OCI-LY1 (cell line): ENCODE measurements at regions not wholly inside any gene's neighbourhood (a gene's known extent, or its start where the extent isn't known, plus 50 kb on each side); places are given as distances from the start of the nearest gene placed in this dataset.

Experiments
- H2AFZ ChIP-seq: fragments of 200-600 bp; sonication (generic), shearing (Covaris generic); 2 replicates; pipeline ENCODE4 v1.6.0; 2014; ENCODE audit warnings: antibody characterized with exemption, mild to moderate bottlenecking, low read length
- H3F3A ChIP-seq: fragments of 200-600 bp; sonication (generic), shearing (Covaris generic); 2 replicates; pipeline ENCODE4 v1.6.0; 2014; ENCODE audit warnings: mild to moderate bottlenecking, antibody characterized with exemption, low read length, moderate library complexity; ENCODE audit not compliant: insufficient read depth
- H3K27ac ChIP-seq: fragments of 200-600 bp; sonication (generic); 2 replicates; pipeline ENCODE4 v1.5.1; 2014; ENCODE audit warnings: low read length, mixed run types, mild to moderate bottlenecking, low read depth; ENCODE audit not compliant: poor library complexity, severe bottlenecking
- H3K27me3 ChIP-seq: fragments of 200-600 bp; sonication (generic); 2 replicates; pipeline ENCODE4 v1.6.0; 2014; ENCODE audit warnings: antibody characterized with exemption, mild to moderate bottlenecking, low read length, moderate library complexity; ENCODE audit not compliant: insufficient read depth
- H3K36me3 ChIP-seq: fragments of 200-600 bp; sonication (generic); 2 replicates; pipeline ENCODE4 v1.6.1; 2014; ENCODE audit warnings: mild to moderate bottlenecking, antibody characterized with exemption, low read length, moderate library complexity, mixed read lengths; ENCODE audit not compliant: insufficient read depth
- H3K4me1 ChIP-seq: fragments of 200-600 bp; sonication (generic); 2 replicates; pipeline ENCODE4 v1.5.1; 2014; ENCODE audit warnings: mild to moderate bottlenecking, low read length, moderate library complexity; ENCODE audit not compliant: insufficient read depth, severe bottlenecking
- H3K4me2 ChIP-seq: fragments of 200-600 bp; sonication (generic), shearing (Covaris generic); 2 replicates; pipeline ENCODE4 v1.6.1; 2014; ENCODE audit warnings: low read length
- H3K4me3 ChIP-seq: fragments of 200-600 bp; sonication (generic); 2 replicates; pipeline ENCODE4 v1.5.1; 2014; ENCODE audit warnings: low read length, low read depth, mild to moderate bottlenecking, mixed read lengths; ENCODE audit not compliant: poor library complexity, severe bottlenecking
- H3K79me2 ChIP-seq: fragments of 200-600 bp; shearing (Covaris generic); 2 replicates; pipeline ENCODE4 v1.6.1; 2016; ENCODE audit warnings: mixed run types, low read length, mixed read lengths; ENCODE audit not compliant: insufficient read depth
- H3K9ac ChIP-seq: fragments of 200-600 bp; sonication (generic), shearing (Covaris generic); 2 replicates; pipeline ENCODE4 v1.6.1; 2014; ENCODE audit warnings: mild to moderate bottlenecking, low read length, mixed read lengths
- H3K9me2 ChIP-seq: fragments of 200-600 bp; sonication (generic), shearing (Covaris generic); 2 replicates; pipeline ENCODE4 v1.6.1; 2014; ENCODE audit warnings: low read depth, mild to moderate bottlenecking, low read length, mixed read lengths
- H3K9me3 ChIP-seq: fragments of 200-600 bp; shearing (Covaris generic); 2 replicates; pipeline ENCODE4 v1.6.1; 2014; ENCODE audit warnings: low read length, mixed read lengths
- H4K20me1 ChIP-seq: fragments of 200-600 bp; sonication (generic), shearing (Covaris generic); 2 replicates; pipeline ENCODE4 v1.6.0; 2016; ENCODE audit warnings: mild to moderate bottlenecking, low read length; ENCODE audit not compliant: insufficient read depth
- EZH2 ChIP-seq: fragments of 200-600 bp; sonication (generic), shearing (Covaris generic); IDR thresholded peaks from 2 replicates; pipeline ENCODE4 v1.8.0; 2017; ENCODE audit warnings: borderline replicate concordance, mixed run types, mild to moderate bottlenecking, antibody characterized with exemption, low read length, moderate library complexity, mixed read lengths
- TF ChIP-seq, protein P1 (sequence below): fragments of 200-600 bp; sonication (generic), shearing (Covaris generic); IDR thresholded peaks from 2 replicates; pipeline ENCODE4 v1.5.1; 2017; ENCODE audit warnings: mild to moderate bottlenecking, antibody characterized with exemption, low read length, moderate library complexity, mixed read lengths

GRCh38 chr18:60003610-60004185 is 103.9 kb downstream of the PMAIP1 start:
- Histone ChIP-seq H3K4me3 (no peak overlapping the region), H3K9ac (no peak overlapping the region), H3K4me1 (no peaks in the 10 kb centered on the region), H3F3A (no peaks in the 10 kb centered on the region), H3K79me2 (no peaks in the 10 kb centered on the region), H2AFZ (no peak overlapping the region), H3K4me2 (no peak overlapping the region), H3K36me3 (no peaks in the 10 kb centered on the region; the same call in 1 of the 2 replicates), H4K20me1 (no peaks in the 10 kb centered on the region), H3K27me3 (no peaks in the 10 kb centered on the region), H3K9me2 (no peaks in the 10 kb centered on the region), H3K27ac (no peak overlapping the region), H3K9me3 (no peaks in the 10 kb centered on the region)
- TF ChIP-seq, protein P1, sequence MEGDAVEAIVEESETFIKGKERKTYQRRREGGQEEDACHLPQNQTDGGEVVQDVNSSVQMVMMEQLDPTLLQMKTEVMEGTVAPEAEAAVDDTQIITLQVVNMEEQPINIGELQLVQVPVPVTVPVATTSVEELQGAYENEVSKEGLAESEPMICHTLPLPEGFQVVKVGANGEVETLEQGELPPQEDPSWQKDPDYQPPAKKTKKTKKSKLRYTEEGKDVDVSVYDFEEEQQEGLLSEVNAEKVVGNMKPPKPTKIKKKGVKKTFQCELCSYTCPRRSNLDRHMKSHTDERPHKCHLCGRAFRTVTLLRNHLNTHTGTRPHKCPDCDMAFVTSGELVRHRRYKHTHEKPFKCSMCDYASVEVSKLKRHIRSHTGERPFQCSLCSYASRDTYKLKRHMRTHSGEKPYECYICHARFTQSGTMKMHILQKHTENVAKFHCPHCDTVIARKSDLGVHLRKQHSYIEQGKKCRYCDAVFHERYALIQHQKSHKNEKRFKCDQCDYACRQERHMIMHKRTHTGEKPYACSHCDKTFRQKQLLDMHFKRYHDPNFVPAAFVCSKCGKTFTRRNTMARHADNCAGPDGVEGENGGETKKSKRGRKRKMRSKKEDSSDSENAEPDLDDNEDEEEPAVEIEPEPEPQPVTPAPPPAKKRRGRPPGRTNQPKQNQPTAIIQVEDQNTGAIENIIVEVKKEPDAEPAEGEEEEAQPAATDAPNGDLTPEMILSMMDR = no peak
- no peak for TF ChIP-seq EZH2

- TF ChIP-seq, protein P1 = peak; percentile 95
- no peak for TF ChIP-seq EZH2
- Histone ChIP-seq H3K27ac (no peak overlapping the region), H3K4me3 (no peak overlapping the region), H2AFZ (no peak overlapping the region), H3K36me3 (no peaks in the 10 kb centered on the region; the same call in 1 of the 2 replicates), H3K4me1 (peaks cover 15% of the 10 kb centered on the region), H3K79me2 (no peaks in the 10 kb centered on the region), H3K9ac (no peak overlapping the region), H3K4me2 (no peak overlapping the region), H3K9me3 (no peaks in the 10 kb centered on the region), H3K9me2 (no peaks in the 10 kb centered on the region), H3K27me3 (no peaks in the 10 kb centered on the region), H4K20me1 (no peaks in the 10 kb centered on the region), H3F3A (no peaks in the 10 kb centered on the region)
Observed at GRCh38 chr18:59996370-59996966, 96.7 kb downstream of the PMAIP1 start.

- TF ChIP-seq EZH2 = no peak
- TF ChIP-seq, protein P1 = peak; percentile 71
- Histone ChIP-seq H3K4me2 (no peak overlapping the region), H2AFZ (no peak overlapping the region), H3K9me3 (no peaks in the 10 kb centered on the region), H4K20me1 (no peaks in the 10 kb centered on the region), H3K36me3 (no peaks in the 10 kb centered on the region), H3F3A (no peaks in the 10 kb centered on the region), H3K9me2 (no peaks in the 10 kb centered on the region), H3K27ac (no peak overlapping the region), H3K9ac (no peak overlapping the region), H3K27me3 (no peaks in the 10 kb centered on the region), H3K4me1 (peaks cover 23% of the 10 kb centered on the region), H3K4me3 (no peak overlapping the region), H3K79me2 (no peaks in the 10 kb centered on the region)
Observed at GRCh38 chr18:59994357-59994756, 94.6 kb downstream of the PMAIP1 start.
